A549 (cell line): ENCODE measurements at regions not wholly inside any gene's neighbourhood (a gene's known extent, or its start where the extent isn't known, plus 50 kb on each side); places are given as distances from the start of the nearest gene placed in this dataset.
A peak's percentile ranks its signal among the peaks of the same experiment; 100 is the strongest.

Experiments used
- BHLHE40 ChIP-seq: IDR thresholded peaks from 2 replicates; pipeline ENCODE4 v1.6.1; 2012; ENCODE audit warnings: low read depth, low read length, inconsistent platforms
- CBX2 ChIP-seq: fragments of 200-600 bp; sonication (generic); IDR thresholded peaks from 2 replicates; pipeline ENCODE4 v1.6.1; 2016; ENCODE audit warnings: low read depth, mild to moderate bottlenecking, borderline replicate concordance
- CBX8 ChIP-seq: fragments of 200-600 bp; sonication (generic); IDR thresholded peaks from 2 replicates; pipeline ENCODE4 v1.6.1; 2016
- CEBPB ChIP-seq, 2 experiments: fragments of >200 bp in 1 of 2; sonication (Bioruptor Twin) in 1 of 2; formaldehyde crosslinking in 1 of 2; IDR thresholded peaks; 2 replicates each; pipeline ENCODE4 v1.6.1; 2012 to 2016
- CHD2 ChIP-seq: fragments of 150-350 bp; IDR thresholded peaks from 2 replicates; pipeline ENCODE4 v1.6.1; 2014; ENCODE audit warnings: low read length; ENCODE audit not compliant: partially characterized antibody
- CHD4 ChIP-seq: fragments of 200-600 bp; sonication (generic); IDR thresholded peaks from 2 replicates; pipeline ENCODE4 v1.6.1; 2016; ENCODE audit warnings: antibody characterized with exemption, mild to moderate bottlenecking, borderline replicate concordance
- EHMT2 ChIP-seq: fragments of 200-600 bp; sonication (generic); IDR thresholded peaks from 2 replicates; pipeline ENCODE4 v1.6.1; 2016; ENCODE audit warnings: antibody characterized with exemption, low read depth, mild to moderate bottlenecking, moderate library complexity
- EP300 ChIP-seq, 2 experiments: fragments of >200 bp; sonication (Bioruptor Twin); formaldehyde crosslinking; IDR thresholded peaks; 2 replicates in 1 of 2; 3 replicates in 1 of 2; pipeline ENCODE4 v1.6.1; 2016 to 2017
- FOSB ChIP-seq: fragments of 250-450 bp; sonication (Bioruptor Pico); IDR thresholded peaks from 2 replicates; pipeline ENCODE4 v1.5.0; 2020; ENCODE audit warnings: mild to moderate bottlenecking, moderate library complexity
- FOSL2 ChIP-seq, 2 experiments: fragments of 450-650 bp in 1 of 2; fragments of >200 bp in 1 of 2; sonication (Bioruptor Twin) in 1 of 2; formaldehyde crosslinking; IDR thresholded peaks; 2 replicates each; pipeline versions ENCODE4 v1.5.0 to v1.6.1; 2016 to 2020; ENCODE audit warnings: mild to moderate bottlenecking in 1 of 2, moderate library complexity in 1 of 2
- FOXS1 ChIP-seq: fragments of 250-450 bp; sonication (Bioruptor Pico); IDR thresholded peaks from 2 replicates; pipeline ENCODE4 v1.5.0; 2020; ENCODE audit warnings: mild to moderate bottlenecking, moderate library complexity
- GATA3 ChIP-seq: IDR thresholded peaks from 2 replicates; pipeline ENCODE4 v1.6.1; 2012; ENCODE audit warnings: borderline replicate concordance
- HDAC2 ChIP-seq: fragments of 200-600 bp; sonication (generic); IDR thresholded peaks from 2 replicates; pipeline ENCODE4 v1.6.1; 2016
- HEYL ChIP-seq: fragments of 250-450 bp; sonication (Bioruptor Pico); IDR thresholded peaks from 2 replicates; pipeline ENCODE4 v1.8.0; 2021; ENCODE audit warnings: mild to moderate bottlenecking, moderate library complexity
- HOXA7 ChIP-seq: fragments of 250-450 bp; sonication (Bioruptor Pico); IDR thresholded peaks from 2 replicates; pipeline ENCODE4 v1.5.0; 2020; ENCODE audit warnings: mild to moderate bottlenecking, moderate library complexity
- HOXB5 ChIP-seq: fragments of 250-450 bp; sonication (Bioruptor Pico); IDR thresholded peaks from 2 replicates; pipeline ENCODE4 v1.5.0; 2020; ENCODE audit warnings: mild to moderate bottlenecking, moderate library complexity
- JUN ChIP-seq, 2 experiments: fragments of >200 bp; sonication (Bioruptor Twin); formaldehyde crosslinking; IDR thresholded peaks; 2 replicates in 1 of 2; 3 replicates in 1 of 2; pipeline ENCODE4 v1.6.1; 2016 to 2017
- JUNB ChIP-seq: fragments of >200 bp; sonication (Bioruptor Twin); formaldehyde crosslinking; IDR thresholded peaks from 2 replicates; pipeline ENCODE4 v1.6.1; 2016
- KDM5A ChIP-seq: fragments of 200-600 bp; sonication (generic); IDR thresholded peaks from 2 replicates; pipeline ENCODE4 v1.6.1; 2016; ENCODE audit warnings: antibody characterized with exemption, mild to moderate bottlenecking
- MAFK ChIP-seq: fragments of 450-650 bp; IDR thresholded peaks from 2 replicates; pipeline ENCODE4 v1.6.1; 2014; ENCODE audit not compliant: partially characterized antibody
- MAZ ChIP-seq: fragments of 150-350 bp; IDR thresholded peaks from 2 replicates; pipeline ENCODE4 v1.6.1; 2014; ENCODE audit warnings: antibody characterized with exemption, low read depth, low read length, borderline replicate concordance
- MYC ChIP-seq: IDR thresholded peaks from 2 replicates; pipeline ENCODE4 v1.6.1; 2012; ENCODE audit warnings: mild to moderate bottlenecking, inconsistent platforms, low read length, improper control_type of control experiment, borderline replicate concordance
- NFE2L2 ChIP-seq: fragments of 150-350 bp; conservative IDR thresholded peaks from 2 replicates; pipeline ENCODE4 v1.6.1; 2014; ENCODE audit warnings: low read length
- NPAS2 ChIP-seq: fragments of 250-450 bp; sonication (Bioruptor Pico); IDR thresholded peaks from 2 replicates; pipeline ENCODE4 v1.8.0; 2022; ENCODE audit warnings: mild to moderate bottlenecking, moderate library complexity, borderline replicate concordance
- NR3C1 ChIP-seq: fragments of >200 bp; sonication (Bioruptor Twin); formaldehyde crosslinking; IDR thresholded peaks from 3 replicates; pipeline ENCODE4 v1.6.1; 2017
- PHF8 ChIP-seq: fragments of 200-600 bp; sonication (generic); IDR thresholded peaks from 2 replicates; pipeline ENCODE4 v1.6.1; 2016; ENCODE audit warnings: low read depth, mild to moderate bottlenecking, antibody characterized with exemption, moderate library complexity, borderline replicate concordance
- RAD21 ChIP-seq, 2 experiments: fragments of >200 bp in 1 of 2; sonication (Bioruptor Twin) in 1 of 2; formaldehyde crosslinking in 1 of 2; IDR thresholded peaks in 1 of 2; conservative IDR thresholded peaks in 1 of 2; 2 replicates in 1 of 2; 3 replicates in 1 of 2; pipeline ENCODE4 v1.6.1; 2012 to 2018; ENCODE audit warnings: inconsistent platforms in 1 of 2
- RNF2 ChIP-seq: fragments of 200-600 bp; sonication (generic); IDR thresholded peaks from 2 replicates; pipeline ENCODE4 v1.6.1; 2016; ENCODE audit warnings: low read depth, mild to moderate bottlenecking, antibody characterized with exemption, moderate library complexity, borderline replicate concordance
- SREBF2 ChIP-seq: fragments of 450-650 bp; IDR thresholded peaks from 2 replicates; pipeline ENCODE4 v1.6.1; 2014; ENCODE audit warnings: mild to moderate bottlenecking, moderate library complexity
- TFCP2L1 ChIP-seq: fragments of 250-450 bp; sonication (Bioruptor Pico); IDR thresholded peaks from 2 replicates; pipeline ENCODE4 v1.5.0; 2021; ENCODE audit warnings: mild to moderate bottlenecking
- TP53 ChIP-seq: fragments of 250-450 bp; sonication (Bioruptor Pico); IDR thresholded peaks from 2 replicates; pipeline ENCODE4 v1.5.0; 2021; ENCODE audit warnings: mild to moderate bottlenecking, moderate library complexity
- ZC3H11A ChIP-seq: fragments of 450-650 bp; IDR thresholded peaks from 2 replicates; pipeline ENCODE4 v1.6.1; 2014; ENCODE audit warnings: antibody characterized with exemption, mild to moderate bottlenecking
- ZNF302 ChIP-seq: fragments of 250-450 bp; sonication (Bioruptor Pico); IDR thresholded peaks from 2 replicates; pipeline ENCODE4 v1.9.0; 2021; ENCODE audit warnings: inconsistent platforms, mild to moderate bottlenecking, moderate library complexity
- ZSCAN20 ChIP-seq: fragments of 250-450 bp; sonication (Bioruptor Pico); IDR thresholded peaks from 2 replicates; pipeline ENCODE4 v1.8.0; 2022; ENCODE audit warnings: mild to moderate bottlenecking, moderate library complexity
- TF ChIP-seq, protein P1 (sequence below): fragments of 200-600 bp; sonication (generic); IDR thresholded peaks from 2 replicates; pipeline ENCODE4 v1.6.1; 2016; ENCODE audit warnings: antibody characterized with exemption, mild to moderate bottlenecking, moderate library complexity
- TF ChIP-seq, protein P2 (sequence below): fragments of 250-450 bp; sonication (Bioruptor Pico); IDR thresholded peaks from 2 replicates; pipeline ENCODE4 v1.5.0; 2021; ENCODE audit warnings: mild to moderate bottlenecking, moderate library complexity, borderline replicate concordance
- TF ChIP-seq, protein P3 (sequence below): IDR thresholded peaks from 2 replicates; pipeline ENCODE4 v1.6.1; 2012; ENCODE audit warnings: low read depth, borderline replicate concordance
- TF ChIP-seq, protein P4 (sequence below): IDR thresholded peaks from 2 replicates; pipeline ENCODE4 v1.6.1; 2012

DNA sequence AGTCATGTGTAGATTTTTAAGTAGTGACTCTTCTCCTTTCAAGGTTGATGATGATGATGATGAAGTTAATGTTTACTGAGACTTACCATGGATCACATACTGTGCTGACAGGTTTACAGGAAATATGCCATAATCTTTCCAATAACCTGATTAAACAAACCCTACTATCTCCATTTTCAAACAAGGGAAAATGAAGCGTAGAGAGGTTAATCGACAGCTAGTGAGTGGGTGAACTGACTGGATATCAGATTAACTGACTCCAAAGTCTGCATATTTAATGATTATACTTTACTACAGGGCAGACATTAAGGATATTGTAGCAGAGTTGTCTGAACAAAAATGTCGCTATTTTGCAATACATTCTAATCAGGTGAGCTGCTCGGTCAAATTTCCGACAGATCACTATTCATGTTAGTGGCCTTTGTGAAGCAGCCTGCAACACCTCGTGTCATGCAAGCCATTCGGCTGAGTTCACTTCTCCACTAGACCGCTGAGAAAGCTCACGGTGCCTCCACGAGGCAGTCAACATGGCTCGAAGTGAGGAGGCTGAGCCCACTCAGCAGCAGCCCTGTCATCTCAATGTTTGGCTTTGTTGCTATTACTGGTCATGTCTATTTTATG lies 264.2 kb downstream of the NFKBIZ start (continued):
- TF ChIP-seq, protein P1, sequence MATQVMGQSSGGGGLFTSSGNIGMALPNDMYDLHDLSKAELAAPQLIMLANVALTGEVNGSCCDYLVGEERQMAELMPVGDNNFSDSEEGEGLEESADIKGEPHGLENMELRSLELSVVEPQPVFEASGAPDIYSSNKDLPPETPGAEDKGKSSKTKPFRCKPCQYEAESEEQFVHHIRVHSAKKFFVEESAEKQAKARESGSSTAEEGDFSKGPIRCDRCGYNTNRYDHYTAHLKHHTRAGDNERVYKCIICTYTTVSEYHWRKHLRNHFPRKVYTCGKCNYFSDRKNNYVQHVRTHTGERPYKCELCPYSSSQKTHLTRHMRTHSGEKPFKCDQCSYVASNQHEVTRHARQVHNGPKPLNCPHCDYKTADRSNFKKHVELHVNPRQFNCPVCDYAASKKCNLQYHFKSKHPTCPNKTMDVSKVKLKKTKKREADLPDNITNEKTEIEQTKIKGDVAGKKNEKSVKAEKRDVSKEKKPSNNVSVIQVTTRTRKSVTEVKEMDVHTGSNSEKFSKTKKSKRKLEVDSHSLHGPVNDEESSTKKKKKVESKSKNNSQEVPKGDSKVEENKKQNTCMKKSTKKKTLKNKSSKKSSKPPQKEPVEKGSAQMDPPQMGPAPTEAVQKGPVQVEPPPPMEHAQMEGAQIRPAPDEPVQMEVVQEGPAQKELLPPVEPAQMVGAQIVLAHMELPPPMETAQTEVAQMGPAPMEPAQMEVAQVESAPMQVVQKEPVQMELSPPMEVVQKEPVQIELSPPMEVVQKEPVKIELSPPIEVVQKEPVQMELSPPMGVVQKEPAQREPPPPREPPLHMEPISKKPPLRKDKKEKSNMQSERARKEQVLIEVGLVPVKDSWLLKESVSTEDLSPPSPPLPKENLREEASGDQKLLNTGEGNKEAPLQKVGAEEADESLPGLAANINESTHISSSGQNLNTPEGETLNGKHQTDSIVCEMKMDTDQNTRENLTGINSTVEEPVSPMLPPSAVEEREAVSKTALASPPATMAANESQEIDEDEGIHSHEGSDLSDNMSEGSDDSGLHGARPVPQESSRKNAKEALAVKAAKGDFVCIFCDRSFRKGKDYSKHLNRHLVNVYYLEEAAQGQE = no peak
- TF ChIP-seq RAD21 (conservative IDR thresholded peaks at IDR 0.05 in 1 of 2, IDR thresholded peaks at IDR 0.05 in 1 of 2) = peak; percentile 11 to 18; a peak in 1 of 5 replicates
- peak in 1 of 2 experiments; percentile 72; a peak in 3 of 5 replicates for TF ChIP-seq JUN (IDR thresholded peaks at IDR 0.05)
- TF ChIP-seq TP53 = no peak
- no peak for TF ChIP-seq ZSCAN20 (CRISPR knock-in tag)
- TF ChIP-seq MAFK = no peak
- TF ChIP-seq MYC = no peak
- no peak for TF ChIP-seq ZNF302 (CRISPR knock-in tag)
- TF ChIP-seq ZC3H11A = no peak
- peak; percentile 91 for TF ChIP-seq JUNB
- no peak for TF ChIP-seq NR3C1
- no peak for TF ChIP-seq CHD2
- TF ChIP-seq KDM5A = no peak
- TF ChIP-seq HEYL (CRISPR knock-in tag) = no peak
- TF ChIP-seq SREBF2 = no peak
- TF ChIP-seq, protein P2, sequence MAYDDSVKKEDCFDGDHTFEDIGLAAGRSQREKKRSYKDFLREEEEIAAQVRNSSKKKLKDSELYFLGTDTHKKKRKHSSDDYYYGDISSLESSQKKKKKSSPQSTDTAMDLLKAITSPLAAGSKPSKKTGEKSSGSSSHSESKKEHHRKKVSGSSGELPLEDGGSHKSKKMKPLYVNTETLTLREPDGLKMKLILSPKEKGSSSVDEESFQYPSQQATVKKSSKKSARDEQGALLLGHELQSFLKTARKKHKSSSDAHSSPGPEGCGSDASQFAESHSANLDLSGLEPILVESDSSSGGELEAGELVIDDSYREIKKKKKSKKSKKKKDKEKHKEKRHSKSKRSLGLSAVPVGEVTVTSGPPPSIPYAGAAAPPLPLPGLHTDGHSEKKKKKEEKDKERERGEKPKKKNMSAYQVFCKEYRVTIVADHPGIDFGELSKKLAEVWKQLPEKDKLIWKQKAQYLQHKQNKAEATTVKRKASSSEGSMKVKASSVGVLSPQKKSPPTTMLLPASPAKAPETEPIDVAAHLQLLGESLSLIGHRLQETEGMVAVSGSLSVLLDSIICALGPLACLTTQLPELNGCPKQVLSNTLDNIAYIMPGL (CRISPR knock-in tag) = no peak
- peak; percentile 30 to 60; a peak in 2 of 4 replicates for TF ChIP-seq CEBPB (IDR thresholded peaks at IDR 0.05)
- 0 out of 2 replicates have a peak, but pooled peaks have one; percentile 20 for TF ChIP-seq HOXA7 (CRISPR knock-in tag)
- no peak for TF ChIP-seq FOXS1
- TF ChIP-seq EHMT2 = no peak
- no peak for TF ChIP-seq CHD4
- no peak for TF ChIP-seq PHF8
- TF ChIP-seq HDAC2 = no peak
- no peak for TF ChIP-seq MAZ
- TF ChIP-seq FOSL2 (IDR thresholded peaks at IDR 0.05) = peak; percentile 34; the same call in 1 of the 2 replicates
- TF ChIP-seq FOSL2 (CRISPR knock-in tag; IDR thresholded peaks at IDR 0.05) = peak; percentile 86
- TF ChIP-seq TFCP2L1 = no peak
- no peak for TF ChIP-seq RNF2
- TF ChIP-seq HOXB5 (CRISPR knock-in tag) = peak; percentile 56; the same call in 1 of the 2 replicates
- TF ChIP-seq NPAS2 (CRISPR knock-in tag) = no peak
- TF ChIP-seq EP300 (IDR thresholded peaks at IDR 0.05) = peak; percentile 75 to 85
- TF ChIP-seq GATA3 = peak; percentile 97
- no peak for TF ChIP-seq NFE2L2
- TF ChIP-seq FOSB (CRISPR knock-in tag) = no peak
- no peak for TF ChIP-seq CBX8
- TF ChIP-seq, protein P3, sequence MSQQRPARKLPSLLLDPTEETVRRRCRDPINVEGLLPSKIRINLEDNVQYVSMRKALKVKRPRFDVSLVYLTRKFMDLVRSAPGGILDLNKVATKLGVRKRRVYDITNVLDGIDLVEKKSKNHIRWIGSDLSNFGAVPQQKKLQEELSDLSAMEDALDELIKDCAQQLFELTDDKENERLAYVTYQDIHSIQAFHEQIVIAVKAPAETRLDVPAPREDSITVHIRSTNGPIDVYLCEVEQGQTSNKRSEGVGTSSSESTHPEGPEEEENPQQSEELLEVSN = 0 out of 2 replicates have a peak, but pooled peaks have one; percentile 40
- TF ChIP-seq CBX2 = no peak
- TF ChIP-seq, protein P4, sequence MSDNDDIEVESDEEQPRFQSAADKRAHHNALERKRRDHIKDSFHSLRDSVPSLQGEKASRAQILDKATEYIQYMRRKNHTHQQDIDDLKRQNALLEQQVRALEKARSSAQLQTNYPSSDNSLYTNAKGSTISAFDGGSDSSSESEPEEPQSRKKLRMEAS = peak; percentile 65
- TF ChIP-seq BHLHE40 = no peak
